ENCODE measurements at regions not wholly inside any gene's neighbourhood (a gene's known extent, or its start where the extent isn't known, plus 50 kb on each side); places are given as distances from the start of the nearest gene placed in this dataset.

DNA sequence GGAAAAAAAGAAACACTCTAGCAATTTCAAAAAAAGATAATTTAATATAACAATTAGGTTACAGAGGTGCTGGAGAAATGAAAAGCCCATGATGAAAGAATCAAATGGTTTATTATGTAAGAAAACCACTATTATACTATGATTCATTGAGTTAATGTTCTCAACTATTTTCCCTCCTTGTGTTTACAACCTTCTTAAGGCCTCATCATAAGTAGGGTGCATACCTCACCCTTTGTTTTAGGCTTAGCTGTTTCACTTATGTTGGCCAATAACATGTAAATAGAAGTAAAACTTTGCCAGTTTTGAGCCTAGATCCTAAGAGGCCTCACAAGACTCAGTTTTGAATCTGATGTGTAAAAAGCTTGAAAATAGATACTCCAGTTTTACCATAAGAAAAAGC, 418.3 kb upstream of the DDX18 start:
- no peak for FAIRE-seq

DNA sequence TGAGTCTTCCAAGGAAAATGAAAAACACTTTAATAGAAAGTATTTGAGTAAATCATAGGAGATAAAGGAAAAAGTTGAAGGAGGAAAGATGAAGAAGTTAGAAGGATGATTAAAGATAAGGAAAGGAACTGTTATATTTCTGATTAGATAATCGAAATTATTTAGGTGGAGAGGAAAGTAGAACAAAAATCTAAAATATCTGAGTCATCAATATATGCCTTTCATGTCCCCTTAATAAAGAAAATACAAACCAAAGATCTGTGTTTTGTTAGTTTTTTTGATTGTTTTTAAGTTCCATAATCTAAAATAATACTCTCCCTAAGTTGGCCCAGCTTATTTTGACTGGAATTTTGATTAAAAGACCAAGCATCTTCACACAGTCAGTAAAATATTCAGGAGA, 412.9 kb upstream of the DDX18 start:
- no peak for FAIRE-seq

DNA sequence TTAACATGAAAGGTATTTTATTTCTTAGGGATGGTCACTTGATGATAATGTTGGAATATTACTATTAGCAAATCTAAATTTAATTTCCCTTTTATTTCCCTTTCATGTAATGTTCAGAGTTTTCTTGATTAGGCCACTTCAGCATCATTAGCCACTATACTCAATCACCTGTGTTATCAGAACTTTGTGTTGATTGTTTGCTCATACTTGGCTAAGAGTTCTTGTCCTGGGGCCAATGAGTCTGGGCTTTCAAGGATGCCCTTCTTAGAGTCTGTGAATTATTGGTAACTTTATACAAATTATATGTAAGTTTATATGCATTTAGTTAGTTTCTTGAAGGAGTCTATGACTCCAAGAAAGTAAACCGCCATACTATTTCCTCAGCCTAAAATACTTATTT, 408.0 kb upstream of the DDX18 start:
- FAIRE-seq = no peak

DNA sequence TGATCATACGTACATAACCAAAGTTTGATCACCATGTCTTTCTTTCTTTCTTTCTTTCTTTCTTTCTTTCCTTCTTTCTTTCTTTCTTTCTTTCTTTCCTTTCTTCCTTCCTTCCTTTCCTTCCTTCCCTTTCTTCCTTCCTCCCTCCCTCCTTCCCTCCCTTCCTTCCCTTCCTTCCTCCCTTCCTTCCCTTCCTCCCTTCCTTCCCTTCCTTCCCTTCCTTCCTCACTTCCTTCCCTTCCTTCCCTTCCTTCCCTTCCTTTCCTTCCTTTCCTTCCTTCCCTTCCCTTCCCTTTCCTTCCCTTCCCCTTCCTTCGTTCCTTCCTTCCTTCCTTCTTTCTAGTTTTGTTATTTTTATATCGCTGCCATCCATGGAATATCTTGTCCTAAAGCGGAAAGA, 406.7 kb upstream of the DDX18 start:
- FAIRE-seq = no peak

DNA sequence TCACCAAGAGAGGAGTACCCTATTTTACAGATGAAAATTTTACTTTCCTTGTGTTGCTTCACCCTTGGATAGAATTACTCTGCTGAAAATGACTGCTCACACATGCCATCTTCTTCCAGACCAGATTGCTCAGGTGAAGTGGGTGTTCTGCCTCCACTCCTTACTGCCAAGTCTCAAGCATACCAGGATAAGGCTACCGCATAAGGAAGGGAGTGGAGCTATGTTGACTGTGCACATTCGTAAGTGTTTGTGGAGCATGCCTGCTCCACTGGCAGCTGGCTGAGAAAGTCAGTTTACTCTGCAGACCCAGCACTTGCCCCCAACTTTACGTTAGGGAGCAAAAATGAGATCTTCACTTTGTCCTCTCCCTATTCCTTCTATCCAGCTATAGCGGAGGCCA, 405.0 kb upstream of the DDX18 start:
- FAIRE-seq = no peak

DNA sequence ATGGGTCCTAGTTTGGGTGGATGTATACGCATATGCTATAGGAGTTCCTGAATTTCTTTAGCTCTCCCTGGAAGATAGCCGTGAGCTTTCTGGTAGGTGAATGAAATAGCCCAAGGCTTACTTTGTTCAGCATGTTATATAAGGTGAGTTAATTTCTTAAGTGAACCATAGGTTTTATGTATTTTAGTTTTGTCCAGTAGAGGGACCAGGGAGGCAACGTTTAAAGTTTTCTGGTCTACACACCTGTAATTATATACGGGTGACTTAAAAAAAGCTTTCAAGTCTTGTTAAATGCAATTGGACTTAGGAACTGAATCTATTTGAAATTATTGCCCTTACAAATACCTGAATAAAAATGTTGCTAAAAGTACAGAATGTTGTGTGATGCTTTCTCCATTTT, 402.5 kb upstream of the DDX18 start:
- FAIRE-seq = no peak

DNA sequence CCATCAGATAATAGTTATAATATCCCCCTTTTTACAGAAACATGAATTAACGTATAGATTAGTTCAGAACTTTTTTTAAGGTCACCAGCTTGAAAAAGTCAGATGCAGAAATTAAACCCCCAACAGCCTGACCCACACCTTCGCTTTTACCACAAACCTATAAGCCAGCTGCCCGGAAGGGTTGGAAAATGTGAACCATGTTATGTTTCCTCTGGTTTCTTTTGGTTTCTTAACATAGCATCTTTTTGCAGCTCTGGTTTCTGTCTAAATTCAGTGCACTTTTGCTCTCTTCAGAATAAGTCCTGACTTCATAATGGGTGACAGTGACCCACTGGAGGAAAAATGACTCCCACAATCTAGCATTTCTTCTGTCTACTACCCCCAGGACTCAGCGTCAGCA, 381.7 kb upstream of the DDX18 start:
- no peak for FAIRE-seq

DNA sequence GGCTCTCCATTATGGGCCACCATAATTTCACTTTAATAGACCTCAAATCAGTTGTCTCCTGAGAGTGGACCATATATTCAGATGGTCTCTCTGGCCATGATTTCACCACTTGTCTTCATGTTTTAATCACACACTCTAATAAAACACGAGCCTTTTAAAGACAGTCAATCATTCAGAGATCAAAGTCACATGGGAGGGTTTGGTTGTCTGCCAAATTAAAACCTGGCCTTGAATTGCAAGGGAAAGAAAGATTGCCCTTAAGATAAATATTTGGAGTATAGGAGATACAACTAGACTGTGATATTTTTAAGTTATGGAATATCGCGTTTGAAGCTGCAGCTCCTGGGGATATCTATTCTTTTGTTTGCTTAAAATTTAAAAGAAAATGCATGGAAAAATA, 377.8 kb upstream of the DDX18 start:
- no peak for FAIRE-seq

DNA sequence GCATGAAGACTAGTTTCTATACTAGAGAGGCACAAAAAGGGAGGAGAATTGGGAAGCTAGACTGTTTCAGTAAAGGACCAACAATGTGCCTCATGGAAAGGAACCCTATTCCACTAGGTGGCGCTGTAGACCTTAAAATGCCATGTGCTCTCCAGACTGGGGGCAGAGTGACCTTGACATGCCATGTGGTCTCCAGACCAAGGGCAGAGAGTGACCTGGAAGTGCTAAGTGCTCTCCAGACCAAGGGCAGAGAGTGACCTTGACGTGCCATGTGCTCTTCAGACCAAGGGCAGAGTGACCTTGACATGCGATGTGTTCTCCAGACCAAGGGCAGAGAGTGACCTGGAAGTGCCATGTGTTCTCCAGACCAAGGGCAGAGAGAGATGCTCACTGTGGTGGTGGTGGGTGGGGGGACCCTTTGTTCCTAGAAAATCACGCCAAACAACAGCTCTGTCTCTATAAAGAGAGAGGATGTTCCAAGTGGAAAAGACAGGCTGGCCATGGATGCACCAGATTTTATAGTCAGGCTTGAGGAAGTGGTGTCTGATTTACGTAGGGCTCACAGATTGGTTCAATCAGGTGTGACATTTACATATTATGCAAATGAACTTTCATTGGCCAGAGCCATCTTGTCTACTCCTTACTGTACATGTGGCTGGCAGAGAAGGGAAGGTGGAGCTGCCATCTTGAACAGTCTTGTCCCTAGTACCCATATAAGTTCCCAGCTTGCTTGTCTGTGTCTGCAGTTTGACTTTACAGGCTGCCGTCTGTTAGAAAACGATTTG, 344.0 kb upstream of the DDX18 start:
- no peak for FAIRE-seq

DNA sequence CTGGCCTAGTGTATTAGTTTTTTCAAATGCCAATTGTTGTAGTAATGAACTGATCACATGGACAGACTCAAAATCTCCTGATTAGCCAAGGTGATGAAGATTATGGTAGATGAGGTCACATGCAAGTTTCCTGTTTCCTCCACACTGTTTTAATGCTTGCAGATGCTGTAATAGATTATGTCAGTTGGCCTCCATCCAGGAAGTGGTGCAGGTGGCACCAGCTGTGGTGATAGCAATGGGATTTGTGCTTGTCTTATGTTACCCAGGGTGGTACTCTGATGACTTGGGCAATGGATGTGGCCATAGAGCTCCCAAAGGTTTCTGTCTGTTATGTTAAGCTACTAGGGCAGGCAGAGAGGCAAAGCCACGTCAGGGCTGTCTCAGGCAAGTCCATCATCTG, 332.9 kb upstream of the DDX18 start:
- FAIRE-seq = no peak

DNA sequence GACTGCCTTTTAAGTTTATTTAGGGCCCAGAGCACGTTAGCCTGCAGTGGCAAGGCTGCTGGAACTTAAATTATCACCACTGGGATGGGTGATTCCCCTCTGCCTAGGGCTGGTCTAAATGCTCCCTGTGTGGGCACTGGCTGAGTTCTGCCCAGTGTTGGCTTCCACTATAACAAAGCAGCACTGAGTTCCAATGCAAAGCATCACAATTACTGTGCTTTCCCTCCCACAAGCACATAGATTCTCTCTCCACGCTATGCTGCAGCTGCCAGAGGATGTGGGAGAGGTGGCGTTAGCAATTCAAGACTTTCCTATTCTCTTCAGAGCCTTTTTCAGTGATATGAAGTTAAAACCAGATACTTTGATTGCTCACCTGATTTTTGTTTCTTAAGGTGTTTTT, 328.9 kb upstream of the DDX18 start:
- no peak for FAIRE-seq

DNA sequence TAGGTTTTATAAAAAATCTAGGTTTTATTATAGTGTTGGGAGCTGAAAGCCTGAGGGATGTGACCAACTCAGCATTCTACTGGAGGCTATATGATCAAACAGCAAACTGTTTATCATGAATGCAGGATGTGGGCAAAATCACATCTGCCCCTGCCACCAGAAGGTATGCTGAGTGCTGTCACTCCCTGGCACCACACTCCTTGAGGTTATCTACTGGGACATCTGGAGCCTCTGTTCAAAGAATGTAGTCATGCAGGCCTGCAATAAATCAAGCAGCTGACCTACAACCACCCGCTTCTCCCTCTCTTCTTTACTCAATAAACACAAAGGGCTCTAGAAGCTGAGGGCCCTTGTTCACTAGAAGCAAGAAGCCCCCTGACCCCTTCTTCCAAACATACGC, 328.4 kb upstream of the DDX18 start:
- no peak for FAIRE-seq

DNA sequence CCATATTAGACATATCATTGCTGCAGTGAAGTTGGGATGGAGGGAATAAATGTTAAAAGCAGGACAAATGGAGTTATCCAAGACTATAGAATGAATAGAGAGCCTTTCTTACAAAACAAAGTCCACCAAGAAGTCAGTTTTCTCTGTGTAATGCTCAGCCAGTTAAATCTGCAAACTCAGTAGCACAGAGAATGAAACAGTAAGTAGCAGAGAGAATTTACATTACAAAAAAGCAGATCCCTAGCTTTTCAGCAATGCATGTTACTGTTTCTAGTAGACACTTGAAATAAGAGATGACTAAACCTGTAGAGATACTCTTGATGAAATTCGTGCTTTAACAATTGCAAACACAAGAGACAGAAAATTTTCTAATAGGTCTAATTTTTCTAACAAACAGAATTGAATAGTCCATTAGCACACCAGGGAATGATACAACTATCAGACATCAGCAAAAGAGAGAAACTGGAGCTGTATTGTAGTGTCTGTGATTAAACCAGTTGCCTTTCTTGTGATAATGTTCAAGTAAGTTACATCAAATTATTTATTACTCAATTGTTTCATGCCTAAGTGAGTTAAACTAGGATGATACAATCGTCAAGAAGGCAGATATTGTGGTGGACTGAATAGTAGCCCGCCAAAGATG, 322.2 kb upstream of the DDX18 start:
- no peak for FAIRE-seq

DNA sequence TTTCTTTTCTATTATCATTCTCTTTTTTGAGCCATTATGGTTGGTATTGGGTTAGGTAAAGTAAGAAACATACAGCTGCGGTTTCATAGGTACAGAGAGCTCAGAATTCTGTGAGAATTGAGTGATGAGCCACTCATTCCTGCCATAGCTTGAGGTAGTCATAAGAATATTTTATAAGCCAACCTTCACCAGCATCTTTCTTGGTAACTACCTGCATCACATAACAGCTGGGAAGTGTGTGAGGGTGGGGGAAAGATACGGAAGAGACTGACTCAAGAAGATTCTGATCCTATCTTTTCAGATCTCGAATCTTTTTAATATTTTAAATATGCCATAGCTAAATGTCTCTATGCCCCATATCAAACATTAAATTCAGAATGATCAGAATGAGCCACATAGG, 313.8 kb upstream of the DDX18 start:
- no peak for FAIRE-seq

DNA sequence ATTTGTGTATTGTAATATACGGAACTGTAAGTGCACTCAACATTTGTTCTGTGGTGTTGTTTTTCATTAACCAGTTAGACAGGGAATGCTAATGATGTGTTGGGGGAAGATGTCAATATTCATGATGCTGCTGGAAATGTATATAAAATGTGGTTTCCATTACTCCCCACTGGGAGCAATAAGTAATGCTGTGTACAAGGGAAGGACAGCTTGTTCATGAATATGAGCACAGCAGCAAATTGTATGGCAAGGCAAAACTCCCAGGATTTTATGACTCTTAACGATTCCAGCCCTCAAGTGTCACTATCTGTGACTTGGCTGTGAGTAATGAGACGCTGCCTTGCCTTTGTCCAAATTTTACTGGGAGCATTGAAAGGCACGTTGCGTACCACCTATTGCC, 312.4 kb upstream of the DDX18 start:
- no peak for FAIRE-seq

DNA sequence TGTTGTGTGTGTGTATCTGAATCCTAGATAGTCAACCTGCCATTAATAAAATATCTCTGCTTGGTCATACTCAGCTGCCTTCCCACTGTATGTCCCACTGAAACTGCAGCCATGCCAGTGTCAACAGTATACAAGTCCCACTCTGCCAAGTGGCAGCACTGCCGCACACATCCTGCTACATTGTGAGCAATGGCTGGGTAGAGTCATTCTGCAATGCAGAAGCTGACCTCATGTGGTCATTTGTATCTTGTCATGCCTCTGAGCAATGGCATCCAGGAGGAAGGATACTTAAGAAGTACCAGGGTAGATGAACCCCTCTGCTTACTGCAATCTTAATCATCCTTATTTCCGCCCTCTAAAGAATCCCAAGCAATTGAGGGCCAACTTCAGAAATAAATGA, 302.2 kb upstream of the DDX18 start:
- FAIRE-seq = no peak

DNA sequence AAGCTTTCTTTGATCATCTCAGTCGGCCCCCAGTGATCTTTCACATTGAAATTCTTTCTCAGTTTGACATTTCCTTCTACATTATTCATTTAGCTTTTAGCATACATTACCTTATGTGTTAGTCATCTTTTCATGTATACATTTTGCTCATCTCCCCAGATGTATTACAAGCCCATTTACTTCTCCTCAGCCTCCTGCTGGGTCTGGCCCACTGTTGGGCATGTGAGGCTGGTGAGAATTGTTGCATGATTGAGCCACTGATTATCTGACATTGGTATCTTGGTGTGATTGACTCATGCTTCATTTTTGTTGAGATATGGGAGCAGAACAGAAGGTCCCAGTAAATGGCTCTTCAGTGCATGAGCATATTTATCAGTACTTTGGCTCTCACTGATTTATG, 300.1 kb upstream of the DDX18 start:
- FAIRE-seq = no peak

DNA sequence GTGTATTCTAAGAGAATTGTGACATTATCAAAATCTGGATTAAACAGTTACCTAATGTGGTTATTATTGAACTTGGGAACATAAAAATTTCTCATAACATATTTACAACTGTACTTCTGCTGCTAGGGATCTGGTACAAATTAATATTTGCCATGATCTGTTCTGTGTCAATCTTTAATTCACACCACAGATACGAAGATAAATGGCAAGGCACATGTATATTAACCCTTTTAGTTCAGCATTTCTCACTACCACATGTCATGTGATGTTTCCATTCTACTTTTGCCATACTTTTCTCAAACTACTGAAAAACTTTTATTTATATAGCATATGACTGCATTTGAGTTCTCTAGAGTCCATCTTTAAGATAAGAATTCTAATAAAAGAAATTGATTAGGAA, 295.3 kb upstream of the DDX18 start:
- FAIRE-seq = no peak

DNA sequence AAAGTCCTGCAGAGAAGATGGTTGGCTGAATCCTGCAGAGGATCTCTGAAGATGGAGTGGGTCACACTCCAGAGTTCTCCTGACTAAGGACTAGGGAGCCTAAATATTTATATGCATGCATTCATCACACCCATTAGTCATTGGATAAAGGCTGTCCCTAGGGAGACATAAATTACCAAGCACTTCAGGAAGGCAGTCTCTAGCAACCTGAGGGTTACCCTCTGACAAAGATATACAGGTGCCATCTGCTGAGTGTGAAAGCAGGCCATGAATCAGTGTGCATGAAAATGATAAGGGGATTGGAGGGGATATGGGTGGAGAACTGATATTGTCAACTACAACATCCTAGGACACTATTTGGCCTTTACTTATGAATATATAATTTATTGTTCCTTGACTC, 294.8 kb upstream of the DDX18 start:
- FAIRE-seq = no peak

DNA sequence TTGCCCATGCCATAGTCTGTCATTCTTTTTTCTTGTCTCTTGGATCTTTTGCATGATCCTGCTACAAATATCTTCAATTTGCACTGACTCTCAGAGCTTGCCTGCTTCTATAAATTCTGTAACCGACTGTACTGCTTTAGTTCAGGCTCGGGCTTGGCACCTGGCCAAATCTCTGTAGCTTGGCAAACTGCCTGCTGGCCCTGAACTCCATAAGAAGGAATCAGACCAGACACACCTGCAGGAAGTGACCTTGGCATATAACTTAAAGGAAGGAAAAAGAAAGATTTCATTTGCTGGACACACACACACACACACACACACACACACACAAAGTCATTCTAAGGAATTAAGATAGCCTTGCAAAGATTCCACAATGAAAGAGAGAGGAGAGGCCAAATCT, 291.2 kb upstream of the DDX18 start:
- no peak for FAIRE-seq

DNA sequence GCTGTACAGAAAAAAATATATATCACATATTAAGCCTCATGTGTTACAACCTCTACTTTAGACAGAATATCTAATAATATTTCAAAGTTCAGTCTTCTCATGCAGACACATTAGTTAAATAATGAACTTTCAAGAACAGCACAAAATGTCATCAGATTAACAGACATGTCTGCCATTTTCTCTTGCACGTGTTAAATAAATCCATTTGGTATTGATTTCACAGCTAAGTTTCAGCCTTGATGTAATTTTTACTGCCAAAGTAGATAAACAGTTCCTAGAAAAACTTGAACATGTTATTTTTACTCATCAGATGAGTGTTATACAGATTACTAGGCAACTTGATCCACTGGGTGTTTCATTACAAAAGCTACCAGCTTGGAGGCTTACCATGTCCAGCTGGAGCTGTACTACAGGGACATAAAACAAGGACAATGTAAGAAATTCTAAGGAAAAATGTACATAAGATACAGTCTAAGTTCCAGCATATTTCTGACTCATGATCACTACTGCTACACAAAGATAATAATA, 290.7 kb upstream of the DDX18 start:
- no peak for FAIRE-seq

DNA sequence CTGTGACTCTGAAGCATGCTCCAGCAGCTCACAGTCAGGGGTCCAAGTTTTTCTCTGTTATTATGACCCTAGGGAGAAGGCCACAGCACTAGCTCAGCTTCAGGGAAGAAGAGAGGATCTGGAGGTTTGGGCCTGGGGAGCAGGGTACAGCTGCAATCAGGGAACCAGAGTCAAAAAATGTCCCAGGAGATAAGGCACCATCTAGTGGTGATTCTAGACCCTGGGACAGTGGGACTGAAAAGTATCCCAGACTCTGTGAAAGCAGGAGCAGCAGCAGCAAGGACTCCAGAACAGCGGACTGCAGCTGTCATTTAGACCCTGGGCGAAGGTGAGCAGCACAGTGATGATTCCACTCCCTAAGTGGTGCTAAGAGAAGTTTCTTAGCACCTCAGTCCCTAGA, 278.4 kb upstream of the DDX18 start:
- no peak for FAIRE-seq

DNA sequence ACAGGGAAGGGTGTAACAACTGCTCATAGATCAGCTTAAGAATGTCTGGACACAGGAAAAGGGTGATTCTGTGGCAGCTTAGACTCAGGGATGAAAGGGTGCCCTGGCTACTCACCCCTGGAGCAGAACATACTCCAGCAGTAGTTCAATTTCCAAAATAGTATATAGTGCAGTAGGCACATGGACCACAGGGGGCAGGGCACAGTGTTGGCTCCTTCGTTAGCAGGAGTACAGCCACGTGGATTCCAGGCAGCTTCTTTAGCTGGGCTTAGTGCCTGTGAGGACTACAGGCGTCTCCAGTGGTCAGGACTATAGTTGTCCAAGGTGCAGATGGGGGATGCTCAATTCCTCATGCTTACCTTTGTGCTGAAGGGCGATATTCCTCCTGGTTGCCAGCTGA, 277.5 kb upstream of the DDX18 start:
- no peak for FAIRE-seq

DNA sequence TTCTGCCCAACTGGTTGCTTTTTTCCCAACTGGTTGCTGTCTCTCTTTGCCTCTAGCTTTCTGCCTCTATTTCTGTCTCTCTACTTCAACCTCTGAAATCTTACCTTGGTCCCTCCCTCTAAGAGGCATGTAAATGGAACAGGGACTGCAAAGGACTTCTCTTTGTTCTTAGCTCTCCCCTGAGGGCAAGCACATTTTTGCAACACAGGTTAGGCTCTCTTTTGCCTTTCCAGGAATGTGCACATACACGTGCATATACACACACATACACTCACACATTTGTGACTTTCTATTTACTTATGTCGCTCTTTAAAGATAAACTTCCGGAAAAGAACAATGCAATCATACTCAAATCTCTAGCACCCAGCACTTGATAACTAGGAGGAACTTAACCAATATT, 262.6 kb upstream of the DDX18 start:
- no peak for FAIRE-seq

DNA sequence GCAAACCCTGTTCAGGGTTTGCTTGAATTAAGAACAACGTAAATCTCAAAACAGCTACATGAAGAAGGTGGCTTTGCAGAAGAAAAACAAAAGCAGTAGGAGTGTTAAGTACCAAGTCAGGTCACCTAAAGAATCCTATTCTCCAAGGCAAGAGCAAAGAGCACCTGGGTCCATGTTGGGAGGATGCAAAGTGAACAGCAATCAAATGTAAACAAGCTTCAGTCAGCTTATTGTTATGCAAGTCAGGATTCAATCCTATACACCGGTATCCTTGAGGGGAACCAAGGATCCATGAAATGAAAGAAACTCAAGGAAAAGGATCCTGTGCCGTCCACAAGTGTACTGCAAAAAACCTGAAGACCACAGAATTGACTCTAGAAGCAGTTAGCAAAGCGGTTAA, 261.0 kb upstream of the DDX18 start:
- FAIRE-seq = no peak

All from endometrium (tissue), 2 donors.